ENCODE measurements at regions not wholly inside any gene's neighbourhood (a gene's known extent, or its start where the extent isn't known, plus 50 kb on each side); places are given as distances from the start of the nearest gene placed in this dataset.
"Not testable (repeated sequence)": the region's sequence is repeated elsewhere in the genome, so short reads cannot be mapped to it uniquely, and the experiment has no call there.

DNA sequence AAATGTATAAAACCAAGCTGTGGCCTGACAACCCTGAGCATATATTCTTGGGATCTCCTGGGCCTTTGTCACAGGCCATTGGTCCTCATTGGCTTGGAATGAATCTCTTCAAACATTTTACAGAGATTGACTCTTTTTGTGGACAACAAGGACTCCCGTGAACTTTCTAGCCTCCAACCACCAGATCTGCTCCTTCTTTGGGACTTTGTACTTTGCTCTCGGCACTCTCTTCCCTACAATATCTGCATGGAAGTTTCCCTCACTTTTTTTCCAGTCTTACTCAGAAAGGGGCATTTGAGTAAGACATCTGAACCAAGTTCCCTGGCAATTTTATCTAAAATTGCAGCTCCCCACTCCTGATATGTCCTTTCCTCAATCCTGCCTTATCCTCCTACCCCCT is 158.8 kb downstream of the PHLDA1 start:
- DNase-seq (ENCODE audit: low read depth), result no peak

DNA sequence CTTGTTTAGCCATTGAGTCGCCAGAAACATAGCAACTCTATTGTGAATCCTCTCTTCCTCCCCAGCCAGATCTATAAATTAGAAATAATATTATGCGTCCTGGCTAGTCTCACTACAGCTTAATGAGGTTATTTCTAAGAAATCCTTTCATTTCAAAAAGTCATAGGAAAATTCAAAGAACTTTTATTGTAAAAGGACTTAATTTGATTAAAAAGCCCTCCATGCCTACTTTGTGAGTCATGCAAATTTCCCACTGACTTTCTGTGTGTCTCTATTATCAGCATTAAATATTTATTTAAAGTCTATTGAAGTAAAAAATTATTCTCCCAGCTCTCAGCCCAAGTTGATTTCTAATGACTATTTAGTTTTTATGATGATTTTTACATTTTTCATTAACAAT is 160.7 kb downstream of the PHLDA1 start:
- DNase-seq (ENCODE audit: low read depth), result no peak

DNA sequence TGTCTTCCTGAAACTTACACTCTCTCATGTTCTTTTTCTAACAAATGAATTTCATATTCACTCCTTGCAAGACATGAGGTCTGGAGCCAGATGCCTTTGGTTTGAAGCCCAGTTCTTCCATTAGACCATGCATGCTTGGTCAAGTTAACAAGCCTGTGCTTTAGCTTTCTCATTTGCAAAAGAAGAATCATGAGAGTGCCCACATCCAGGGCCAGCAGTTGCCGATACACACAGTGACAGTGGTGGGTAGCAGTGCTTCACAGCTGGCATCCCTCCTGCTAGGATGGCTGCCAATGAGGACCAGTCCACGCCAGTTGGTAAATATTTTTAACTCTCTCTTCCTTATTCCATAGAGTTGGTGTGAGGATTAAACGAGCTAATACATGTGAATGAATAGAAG is 163.1 kb downstream of the PHLDA1 start:
- DNase-seq (ENCODE audit: low read depth), result no peak

DNA sequence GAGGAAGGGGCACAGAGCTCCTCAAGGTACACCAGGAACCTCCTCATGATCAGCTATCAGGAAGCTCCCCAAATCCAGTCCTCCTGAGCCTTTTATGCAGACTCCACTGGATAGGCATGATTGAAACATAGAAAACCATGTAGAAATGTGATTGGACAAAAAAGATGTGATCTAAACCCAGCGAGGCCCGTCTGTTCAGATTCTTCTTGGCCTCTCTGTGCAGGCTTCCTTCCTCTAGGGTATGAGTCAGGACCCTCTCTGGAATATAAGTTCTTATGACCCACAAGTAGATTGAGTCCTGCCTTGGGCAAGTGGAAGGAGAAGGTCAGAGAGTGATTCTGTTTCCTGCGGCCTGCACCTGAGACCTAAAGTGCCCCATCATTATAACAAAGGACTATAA is 166.3 kb downstream of the PHLDA1 start:
- DNase-seq (ENCODE audit: low read depth), result no peak

GRCh38 chr12:75864161-75864560 is 167.4 kb downstream of the PHLDA1 start:
- DNase-seq (ENCODE audit: low read depth), result no peak

GRCh38 chr12:75863533-75863932 is 168.0 kb downstream of the PHLDA1 start:
- peak; percentile 48 for DNase-seq (ENCODE audit: low read depth)

DNA sequence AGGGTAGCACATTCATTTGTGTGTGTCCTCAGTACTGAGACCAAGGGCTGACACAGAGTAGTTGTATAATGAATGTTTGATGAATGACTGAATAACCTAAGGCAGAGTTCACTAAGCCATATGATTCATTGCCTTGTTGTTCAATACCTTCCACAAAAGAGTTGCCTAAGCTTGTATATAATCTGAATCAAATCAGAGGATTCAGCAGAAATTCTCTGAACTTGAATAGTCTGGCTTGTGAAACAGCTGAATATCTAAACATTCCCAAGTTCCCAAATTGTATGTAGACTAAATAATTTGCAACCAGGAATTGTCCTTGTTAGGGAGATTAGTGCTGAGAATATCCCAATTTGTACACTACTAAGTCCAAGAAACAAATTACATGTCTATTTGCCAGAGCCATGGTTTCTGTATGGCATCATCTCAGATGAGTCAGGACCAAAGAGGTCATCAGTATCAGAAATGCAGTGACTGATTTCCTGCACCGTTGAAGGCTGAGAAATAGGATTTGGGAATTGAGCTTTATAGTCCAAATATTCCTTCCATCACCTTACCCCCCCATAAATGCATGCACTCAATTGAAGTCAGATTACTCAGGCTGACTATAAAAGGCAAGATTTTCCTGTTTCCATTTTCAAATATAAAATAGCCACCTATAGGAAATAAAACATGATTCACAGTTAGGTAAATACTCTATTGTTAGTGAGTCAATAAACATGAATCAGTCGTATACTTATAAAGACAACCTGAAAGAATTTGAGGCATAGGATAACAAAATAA is 168.7 kb downstream of the PHLDA1 start:
- peak; percentile 76 for DNase-seq (ENCODE audit: low read depth)

- DNase-seq (ENCODE audit: low read depth), result peak; percentile 23
Observed at GRCh38 chr12:75859868-75860267, 171.7 kb downstream of the PHLDA1 start.

- DNase-seq (ENCODE audit: low read depth), result no peak
Observed at GRCh38 chr12:75856235-75856634, 175.3 kb downstream of the PHLDA1 start.

DNA sequence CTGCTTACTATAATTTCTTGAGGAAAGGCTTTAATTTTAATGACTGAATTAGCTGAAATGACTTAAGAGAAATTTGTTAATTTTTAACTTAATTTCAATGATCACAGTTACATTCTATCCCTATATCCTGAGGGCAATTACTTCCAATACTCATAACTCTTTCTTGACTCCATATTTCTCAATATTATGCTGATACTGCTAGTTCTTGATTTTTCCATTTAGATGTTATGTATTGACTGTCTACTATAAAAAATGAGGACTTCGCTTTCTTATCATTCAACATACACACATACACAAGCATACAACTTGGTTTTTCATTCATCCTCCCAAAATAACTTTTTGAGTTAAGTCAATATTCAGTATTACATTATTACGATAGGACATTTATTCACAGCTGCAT is 176.2 kb downstream of the PHLDA1 start:
- DNase-seq (ENCODE audit: low read depth), result no peak

DNA sequence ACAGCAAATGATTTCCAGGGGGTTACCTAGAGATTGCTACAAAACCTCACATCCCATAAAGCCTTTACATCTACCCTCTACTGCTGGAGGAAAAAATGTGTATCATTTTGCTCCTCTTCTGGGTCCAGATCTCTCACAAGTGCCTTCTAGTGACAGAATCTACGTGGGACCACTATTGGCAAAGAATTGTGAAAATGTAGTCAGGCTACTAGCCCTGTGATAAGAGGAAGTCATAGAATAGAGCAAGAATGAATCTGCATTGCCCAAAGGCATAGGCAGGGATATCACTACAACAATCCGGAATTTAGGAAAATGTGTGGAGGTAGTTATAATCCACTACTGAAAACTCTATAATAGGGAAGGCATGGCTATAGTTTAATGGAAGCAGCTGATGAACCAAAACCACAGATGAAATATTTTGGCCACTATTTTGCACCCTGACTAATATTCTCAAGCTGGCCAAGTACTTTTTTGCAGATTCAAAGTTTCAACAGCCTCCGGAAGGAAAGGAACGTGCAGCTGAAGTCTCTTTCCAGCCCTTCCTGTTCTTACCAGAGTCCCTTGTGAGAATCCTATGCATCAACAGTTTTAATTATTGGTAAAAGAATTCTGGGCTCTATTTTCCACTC is 176.8 kb downstream of the PHLDA1 start:
- DNase-seq (ENCODE audit: low read depth), result no peak

DNA sequence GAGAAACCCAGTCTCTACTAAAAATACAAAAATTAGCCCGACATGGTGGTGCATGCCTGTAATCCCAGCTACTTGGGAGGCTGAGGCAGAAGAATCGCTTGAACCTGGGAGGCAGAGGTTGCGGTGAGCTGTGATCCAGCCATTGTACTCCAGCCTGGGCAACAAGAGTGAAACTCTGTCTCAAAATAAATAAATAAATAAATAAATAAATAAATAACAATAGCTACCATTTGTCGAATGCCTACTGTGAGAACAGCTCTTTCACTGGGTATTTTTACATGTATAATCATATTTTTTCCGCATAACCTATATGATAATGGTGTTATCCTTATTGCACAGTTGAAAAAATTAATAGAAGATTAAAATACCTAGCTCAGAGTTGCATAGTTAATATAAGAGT is 177.4 kb downstream of the PHLDA1 start:
- not testable (repeated sequence) for DNase-seq (ENCODE audit: low read depth)

GRCh38 chr12:75853626-75854025 is 177.9 kb downstream of the PHLDA1 start:
- DNase-seq (ENCODE audit: low read depth), result no peak

- DNase-seq (ENCODE audit: low read depth), result no peak
Observed at GRCh38 chr12:75852956-75853355, 178.6 kb downstream of the PHLDA1 start.

- DNase-seq (ENCODE audit: low read depth), result peak; percentile 64
Observed at GRCh38 chr12:75852143-75852542, 179.4 kb downstream of the PHLDA1 start.

DNA sequence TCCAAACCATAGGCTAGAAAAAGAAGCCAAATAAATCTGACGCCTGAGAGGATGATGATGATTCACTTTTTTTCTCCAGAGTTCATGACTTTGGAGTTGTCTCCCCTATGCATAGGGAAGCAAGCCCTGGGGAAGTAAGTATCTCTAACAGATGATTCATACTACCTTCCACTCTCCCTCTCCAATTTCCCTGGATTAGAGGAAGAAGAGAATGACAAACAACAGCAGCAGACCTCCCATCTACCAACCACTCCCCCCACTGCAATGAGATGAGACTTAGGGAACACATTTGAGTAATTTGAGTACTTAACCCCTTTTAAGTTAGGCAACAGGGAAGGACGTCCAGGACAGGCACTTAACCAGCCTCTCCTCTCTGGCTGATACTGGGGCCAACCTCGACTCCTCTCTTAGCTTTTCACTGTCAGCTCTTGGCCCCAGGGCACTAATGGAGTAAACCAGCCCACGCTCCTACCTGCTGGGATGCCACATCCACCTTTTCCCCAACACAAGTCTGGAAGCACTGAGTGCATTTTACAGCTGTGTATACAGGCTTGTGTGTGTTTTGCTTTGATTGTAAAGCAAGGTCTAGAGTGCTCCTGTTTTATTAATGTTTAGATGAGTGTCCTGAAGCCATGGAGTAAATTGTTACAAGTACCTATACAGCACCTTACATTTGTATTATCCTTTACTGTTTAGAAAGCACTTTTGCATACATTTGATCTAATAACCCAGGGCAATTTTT is 180.7 kb downstream of the PHLDA1 start:
- peak; percentile 52 for DNase-seq (ENCODE audit: low read depth)

- DNase-seq (ENCODE audit: low read depth), result no peak
Observed at GRCh38 chr12:75848961-75849360, 182.6 kb downstream of the PHLDA1 start.

DNA sequence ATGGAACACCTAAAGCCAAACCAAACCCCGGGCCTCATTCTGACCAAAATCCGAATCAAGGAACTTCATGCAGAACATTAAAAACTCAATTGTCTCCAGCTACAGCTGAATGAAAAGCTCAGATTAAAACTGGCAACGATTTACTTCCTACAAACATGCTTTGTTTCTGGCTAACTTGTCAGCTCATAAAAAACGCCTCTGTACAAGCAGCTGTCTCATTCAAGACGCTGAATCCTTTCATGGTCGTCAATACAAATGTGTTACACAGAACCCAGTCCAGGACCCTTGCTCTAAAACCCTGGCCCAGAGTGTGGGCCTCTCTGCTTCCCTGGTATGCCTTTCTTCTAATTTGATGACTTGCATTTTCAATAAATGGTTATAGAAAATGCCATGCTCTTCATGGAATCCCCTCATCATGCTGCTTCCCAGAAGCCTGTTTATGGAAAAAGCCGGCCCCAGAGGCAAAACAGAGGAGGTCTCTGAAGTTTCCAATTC is 183.1 kb downstream of the PHLDA1 start:
- DNase-seq (ENCODE audit: low read depth), result no peak

- DNase-seq (ENCODE audit: low read depth), result no peak
Observed at GRCh38 chr12:75846102-75846501, 185.5 kb downstream of the PHLDA1 start.

GRCh38 chr12:75844985-75845384 is 186.6 kb downstream of the PHLDA1 start:
- DNase-seq (ENCODE audit: low read depth), result no peak

DNA sequence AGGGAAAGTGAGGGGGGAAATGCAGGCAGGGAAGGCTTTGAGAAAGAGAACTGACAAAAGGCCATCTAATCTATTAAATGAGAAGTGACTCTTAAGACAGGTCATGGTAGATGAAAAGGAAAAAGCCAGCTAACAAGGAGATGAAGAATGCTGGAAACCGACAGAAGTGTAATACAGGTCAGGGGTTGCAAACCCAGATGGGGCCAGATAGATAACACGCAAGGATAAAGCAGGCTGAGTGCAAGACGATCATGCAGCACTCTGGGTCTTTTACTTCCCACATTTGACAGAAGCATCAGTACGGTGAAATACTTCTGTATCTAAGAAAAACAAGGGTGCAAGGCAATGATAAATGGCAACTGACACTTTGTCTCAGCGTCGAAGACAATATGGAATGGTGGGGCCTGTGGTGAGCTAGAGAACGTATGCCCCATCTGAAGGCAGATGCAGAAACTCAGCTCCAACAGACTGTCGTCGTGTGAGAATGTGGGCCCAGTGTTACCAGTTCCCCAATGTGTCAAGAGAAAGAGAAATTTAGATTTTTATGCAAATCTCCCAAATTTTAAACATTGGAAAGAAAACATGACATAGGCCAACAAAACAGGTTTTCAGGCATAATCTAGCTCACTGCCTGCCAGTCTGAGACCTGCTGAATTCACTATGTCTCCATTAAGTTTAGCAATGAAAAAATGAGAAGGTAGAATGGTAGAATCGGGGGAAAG is 187.4 kb downstream of the PHLDA1 start:
- DNase-seq (ENCODE audit: low read depth), result no peak

DNA sequence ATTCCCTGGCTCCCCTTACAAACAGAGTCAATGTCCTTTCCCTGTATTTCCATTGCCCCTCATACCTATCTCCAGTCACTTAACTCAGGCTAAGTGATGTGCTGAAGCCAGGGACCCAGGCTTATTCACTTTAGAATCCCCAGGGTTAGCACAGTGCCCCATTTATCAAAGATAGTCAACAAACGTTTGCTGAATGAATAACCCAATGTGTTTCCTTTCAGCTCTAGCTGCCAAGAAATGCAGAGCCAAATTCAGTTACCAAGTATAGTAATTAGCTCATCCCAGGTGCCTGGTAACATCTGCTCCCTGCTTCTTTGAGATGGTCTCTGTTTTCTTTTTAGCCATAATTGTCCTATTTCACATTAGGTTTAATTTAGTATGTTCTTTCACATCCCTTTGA is 189.5 kb downstream of the PHLDA1 start:
- DNase-seq (ENCODE audit: low read depth), result no peak

All from Daoy (cell line).